Suprapubic skin (tissue), 4 donors: ENCODE measurements at regions not wholly inside any gene's neighbourhood (a gene's known extent, or its start where the extent isn't known, plus 50 kb on each side); places are given as distances from the start of the nearest gene placed in this dataset.

Source experiments
- DNase-seq, 2 donors: peaks; one replicate each; pipeline ENCODE4 v3.0.0-alpha.2; 2019; ENCODE audit warnings: low spot score in 2 of 2
- H3K27ac ChIP-seq: fragments of 200-600 bp; sonication (generic); one replicate; pipeline ENCODE4 v1.5.1; 2019
- H3K27me3 ChIP-seq: fragments of 200-600 bp; sonication (generic); one replicate; pipeline ENCODE4 v1.5.1; 2019
- H3K36me3 ChIP-seq: fragments of 200-600 bp; sonication (generic); one replicate; pipeline ENCODE4 v1.5.1; 2019
- H3K4me1 ChIP-seq: fragments of 200-600 bp; sonication (generic); one replicate; pipeline ENCODE4 v1.5.1; 2019
- H3K4me3 ChIP-seq: fragments of 200-600 bp; sonication (generic); one replicate; pipeline ENCODE4 v1.5.1; 2019; ENCODE audit warnings: mild to moderate bottlenecking
- H3K9me3 ChIP-seq: fragments of 200-600 bp; sonication (generic); one replicate; pipeline ENCODE4 v1.5.1; 2019
- CTCF ChIP-seq, 2 donors: fragments of 200-600 bp in 1 of 2; fragments of 450-650 bp in 1 of 2; sonication (generic) in 1 of 2; IDR thresholded peaks; one replicate each; pipeline ENCODE4 v1.5.1; 2016 to 2019; ENCODE audit warnings: antibody characterized with exemption in 2 of 2, mild to moderate bottlenecking in 1 of 2, moderate library complexity in 1 of 2
- EP300 ChIP-seq: sonication (generic); formaldehyde crosslinking; IDR thresholded peaks from one replicate; pipeline ENCODE4 v1.6.1; 2017; ENCODE audit warnings: antibody characterized with exemption
- POLR2A ChIP-seq, 2 donors: fragments of 450-650 bp; IDR thresholded peaks; one replicate each; pipeline ENCODE4 v1.6.1; 2017; ENCODE audit warnings: antibody characterized with exemption in 2 of 2, mild to moderate bottlenecking in 2 of 2, moderate library complexity in 2 of 2
- POLR2AphosphoS5 ChIP-seq, 3 donors: sonication (generic); formaldehyde crosslinking; IDR thresholded peaks; one replicate each; pipeline ENCODE4 v1.6.1; 2017; ENCODE audit warnings: antibody characterized with exemption in 3 of 3
- WGBS: methylation state at CpG from one replicate; pipeline ENCODE4 v1.1.5; 2018; 5-methylcytosine and 5-hydroxymethylcytosine counted together

- H3K27ac ChIP-seq, result no peak overlapping the region
- TF ChIP-seq CTCF (IDR thresholded peaks at IDR 0.05), result no peak
- TF ChIP-seq EP300, result no peak
- TF ChIP-seq POLR2AphosphoS5 (IDR thresholded peaks at IDR 0.05), result no peak
- no peak for TF ChIP-seq POLR2A (IDR thresholded peaks at IDR 0.05)
- WGBS, result 90% methylated on average over 3 of the region's 3 CpGs
- H3K4me1 ChIP-seq, result no peaks in the 10 kb centered on the region
- no peaks in the 10 kb centered on the region for H3K27me3 ChIP-seq
- H3K9me3 ChIP-seq, result no peaks in the 10 kb centered on the region
- no peaks in the 10 kb centered on the region for H3K36me3 ChIP-seq
- no peak for DNase-seq
- H3K4me3 ChIP-seq, result no peak overlapping the region
Observed at GRCh38 chr9:79962836-79963235, 391.1 kb downstream of the TLE4 start.

GRCh38 chr9:79962150-79962549, 390.4 kb downstream of the TLE4 start:
- WGBS, result 96% methylated on average over 1 of the region's 1 CpG
- H3K4me3 ChIP-seq, result no peak overlapping the region
- TF ChIP-seq POLR2AphosphoS5 (IDR thresholded peaks at IDR 0.05) (no peak), POLR2A (IDR thresholded peaks at IDR 0.05) (no peak), CTCF (IDR thresholded peaks at IDR 0.05) (no peak), EP300 (no peak)
- no peaks in the 10 kb centered on the region for H3K36me3 ChIP-seq
- no peaks in the 10 kb centered on the region for H3K9me3 ChIP-seq
- H3K27ac ChIP-seq, result no peak overlapping the region
- H3K4me1 ChIP-seq, result no peaks in the 10 kb centered on the region
- H3K27me3 ChIP-seq, result no peaks in the 10 kb centered on the region
- DNase-seq, result no peak

GRCh38 chr9:79955300-79955699, 383.5 kb downstream of the TLE4 start:
- no peak for DNase-seq
- WGBS, result 68% methylated on average over 3 of the region's 3 CpGs
- Histone ChIP-seq H3K27me3 (no peaks in the 10 kb centered on the region), H3K36me3 (no peaks in the 10 kb centered on the region), H3K27ac (no peak overlapping the region), H3K9me3 (no peaks in the 10 kb centered on the region), H3K4me3 (no peak overlapping the region), H3K4me1 (no peaks in the 10 kb centered on the region)
- TF ChIP-seq CTCF (IDR thresholded peaks at IDR 0.05) (no peak), POLR2A (IDR thresholded peaks at IDR 0.05) (no peak), POLR2AphosphoS5 (IDR thresholded peaks at IDR 0.05) (no peak), EP300 (no peak)

GRCh38 chr9:79953908-79954307, 382.1 kb downstream of the TLE4 start:
- TF ChIP-seq CTCF (IDR thresholded peaks at IDR 0.05) (no peak), POLR2A (IDR thresholded peaks at IDR 0.05) (no peak), POLR2AphosphoS5 (IDR thresholded peaks at IDR 0.05) (no peak), EP300 (no peak)
- Histone ChIP-seq H3K27ac (no peak overlapping the region), H3K4me3 (no peak overlapping the region), H3K9me3 (no peaks in the 10 kb centered on the region), H3K27me3 (no peaks in the 10 kb centered on the region), H3K36me3 (no peaks in the 10 kb centered on the region), H3K4me1 (no peaks in the 10 kb centered on the region)
- no peak for DNase-seq

GRCh38 chr9:79952401-79952800, 380.6 kb downstream of the TLE4 start:
- 91% methylated on average over 2 of the region's 2 CpGs for WGBS
- no peak for TF ChIP-seq POLR2A (IDR thresholded peaks at IDR 0.05)
- TF ChIP-seq POLR2AphosphoS5 (IDR thresholded peaks at IDR 0.05), result no peak
- no peak for TF ChIP-seq CTCF (IDR thresholded peaks at IDR 0.05)
- TF ChIP-seq EP300, result no peak
- no peak for DNase-seq

More at GRCh38 chr9:79952401-79952800, 380.6 kb downstream of the TLE4 start:
- Histone ChIP-seq H3K36me3 (no peaks in the 10 kb centered on the region), H3K4me3 (no peak overlapping the region), H3K9me3 (no peaks in the 10 kb centered on the region), H3K27ac (no peak overlapping the region), H3K27me3 (no peaks in the 10 kb centered on the region), H3K4me1 (no peaks in the 10 kb centered on the region)
